MM.1S (cell line): ENCODE measurements at regions not wholly inside any gene's neighbourhood (a gene's known extent, or its start where the extent isn't known, plus 50 kb on each side); places are given as distances from the start of the nearest gene placed in this dataset.

Experiments used
- DNase-seq: peaks from one replicate; pipeline ENCODE4 v3.0.0-alpha.2; 2015
- H2AFZ ChIP-seq: fragments of 300-600 bp; sonication (generic); 2 replicates; pipeline ENCODE4 v1.6.0; 2016; ENCODE audit warnings: antibody characterized with exemption, low read length
- H3F3A ChIP-seq: fragments of 300-600 bp; sonication (generic); 2 replicates; pipeline ENCODE4 v1.6.1; 2016; ENCODE audit warnings: mild to moderate bottlenecking, antibody characterized with exemption, low read length, moderate library complexity, mixed read lengths; ENCODE audit not compliant: insufficient read depth
- H3K27ac ChIP-seq: fragments of 300-600 bp; sonication (generic); 2 replicates; pipeline ENCODE4 v1.5.1; 2016; ENCODE audit warnings: mild to moderate bottlenecking, low read length
- H3K27me3 ChIP-seq: fragments of 300-600 bp; sonication (generic); replicated peaks from 2 replicates; pipeline ENCODE4 v1.6.0; 2016; ENCODE audit warnings: low read length; ENCODE audit not compliant: insufficient read depth
- H3K36me3 ChIP-seq: fragments of 300-600 bp; sonication (generic); replicated peaks from 2 replicates; pipeline ENCODE4 v1.6.1; 2016; ENCODE audit warnings: mild to moderate bottlenecking, low read length, mixed read lengths; ENCODE audit not compliant: insufficient read depth
- H3K4me1 ChIP-seq: fragments of 300-600 bp; sonication (generic); 2 replicates; pipeline ENCODE4 v1.6.1; 2016; ENCODE audit warnings: low read length, mixed read lengths
- H3K4me2 ChIP-seq: fragments of 300-600 bp; sonication (generic); 2 replicates; pipeline ENCODE4 v1.6.0; 2016; ENCODE audit warnings: low read depth, low read length
- H3K4me3 ChIP-seq: fragments of 300-600 bp; sonication (generic); 2 replicates; pipeline ENCODE4 v1.5.1; 2016; ENCODE audit warnings: low read length, mixed read lengths
- H3K79me2 ChIP-seq: fragments of 300-600 bp; sonication (generic); 2 replicates; pipeline ENCODE4 v1.6.1; 2016; ENCODE audit warnings: mixed run types, low read length, mixed read lengths
- H3K9ac ChIP-seq: fragments of 300-600 bp; sonication (generic); 2 replicates; pipeline ENCODE4 v1.6.1; 2016; ENCODE audit warnings: low read length, mixed read lengths
- H3K9me2 ChIP-seq: fragments of 300-600 bp; sonication (generic); replicated peaks from 2 replicates; pipeline ENCODE4 v1.6.1; 2016; ENCODE audit warnings: mild to moderate bottlenecking, low read length, mixed read lengths; ENCODE audit not compliant: insufficient read depth
- H3K9me3 ChIP-seq: fragments of 300-600 bp; sonication (generic); replicated peaks from 2 replicates; pipeline ENCODE4 v1.6.1; 2016; ENCODE audit warnings: mild to moderate bottlenecking, low read length, mixed read lengths; ENCODE audit not compliant: insufficient read depth
- H4K20me1 ChIP-seq: fragments of 300-600 bp; sonication (generic); 2 replicates; pipeline ENCODE4 v1.6.1; 2016; ENCODE audit warnings: mild to moderate bottlenecking, low read length, moderate library complexity, mixed read lengths; ENCODE audit not compliant: insufficient read depth
- EZH2 ChIP-seq: fragments of 300-600 bp; sonication (generic); optimal IDR thresholded peaks from 2 replicates; pipeline ENCODE3; 2017; ENCODE audit warnings: low read depth, mild to moderate bottlenecking, antibody characterized with exemption, low read length, mixed read lengths
- EZH2phosphoT487 ChIP-seq: fragments of 300-600 bp; sonication (generic); IDR thresholded peaks from 2 replicates; pipeline ENCODE4 v1.6.1; 2018; ENCODE audit warnings: antibody characterized with exemption, low read length
- TF ChIP-seq, protein P1 (sequence below): fragments of 300-600 bp; sonication (generic); IDR thresholded peaks from 2 replicates; pipeline ENCODE4 v1.5.1; 2016; ENCODE audit warnings: antibody characterized with exemption, low read length, mixed read lengths

DNA sequence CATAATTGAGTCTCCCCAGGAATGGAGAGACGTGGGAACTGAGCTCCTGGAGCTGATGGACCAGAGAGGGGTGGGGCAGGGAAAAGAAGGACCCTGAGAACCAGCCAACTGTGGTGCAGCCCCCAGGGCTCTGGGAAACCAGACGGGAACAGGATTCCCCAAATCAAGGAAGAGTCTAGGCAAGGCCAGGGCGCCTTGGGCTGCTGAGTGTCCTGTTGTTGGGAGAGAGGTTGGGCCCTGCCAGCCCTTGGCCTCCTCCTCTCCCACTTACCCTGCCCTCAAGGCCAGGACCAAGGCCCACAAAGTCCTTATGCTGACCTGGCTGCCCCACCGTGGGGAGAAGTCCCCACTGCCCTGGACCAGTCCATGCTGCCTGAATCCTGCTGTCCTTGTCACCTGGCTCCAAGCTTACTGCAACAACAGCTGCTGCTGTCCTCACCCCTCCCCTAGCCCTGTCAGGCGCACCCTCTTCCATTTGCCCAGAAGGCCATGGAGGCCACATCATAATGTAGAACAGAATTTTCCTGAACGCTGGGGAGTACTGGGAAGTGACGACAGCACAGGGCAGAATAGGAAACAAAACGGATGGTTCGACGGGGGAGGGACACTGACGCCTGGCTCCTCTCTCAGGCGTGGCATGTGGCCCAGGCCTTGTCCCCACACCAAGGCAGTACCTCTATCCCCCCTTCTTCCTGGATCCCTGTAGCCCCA, 132.9 kb upstream of the ZMIZ1 start:
- Histone ChIP-seq H3K4me2 (no peak overlapping the region), H3K9me2 (no peaks in the 10 kb centered on the region), H3F3A (no peaks in the 10 kb centered on the region), H3K27me3 (no peaks in the 10 kb centered on the region), H3K79me2 (no peaks in the 10 kb centered on the region), H3K9me3 (no peaks in the 10 kb centered on the region), H3K4me1 (no peaks in the 10 kb centered on the region), H4K20me1 (no peaks in the 10 kb centered on the region), H3K27ac (no peak overlapping the region), H3K36me3 (no peaks in the 10 kb centered on the region), H3K4me3 (no peak overlapping the region), H3K9ac (no peak overlapping the region), H2AFZ (no peak overlapping the region)
- DNase-seq: no peak
- TF ChIP-seq EZH2phosphoT487 (no peak), EZH2 (no peak)
- TF ChIP-seq, protein P1, sequence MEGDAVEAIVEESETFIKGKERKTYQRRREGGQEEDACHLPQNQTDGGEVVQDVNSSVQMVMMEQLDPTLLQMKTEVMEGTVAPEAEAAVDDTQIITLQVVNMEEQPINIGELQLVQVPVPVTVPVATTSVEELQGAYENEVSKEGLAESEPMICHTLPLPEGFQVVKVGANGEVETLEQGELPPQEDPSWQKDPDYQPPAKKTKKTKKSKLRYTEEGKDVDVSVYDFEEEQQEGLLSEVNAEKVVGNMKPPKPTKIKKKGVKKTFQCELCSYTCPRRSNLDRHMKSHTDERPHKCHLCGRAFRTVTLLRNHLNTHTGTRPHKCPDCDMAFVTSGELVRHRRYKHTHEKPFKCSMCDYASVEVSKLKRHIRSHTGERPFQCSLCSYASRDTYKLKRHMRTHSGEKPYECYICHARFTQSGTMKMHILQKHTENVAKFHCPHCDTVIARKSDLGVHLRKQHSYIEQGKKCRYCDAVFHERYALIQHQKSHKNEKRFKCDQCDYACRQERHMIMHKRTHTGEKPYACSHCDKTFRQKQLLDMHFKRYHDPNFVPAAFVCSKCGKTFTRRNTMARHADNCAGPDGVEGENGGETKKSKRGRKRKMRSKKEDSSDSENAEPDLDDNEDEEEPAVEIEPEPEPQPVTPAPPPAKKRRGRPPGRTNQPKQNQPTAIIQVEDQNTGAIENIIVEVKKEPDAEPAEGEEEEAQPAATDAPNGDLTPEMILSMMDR: no peak

DNA sequence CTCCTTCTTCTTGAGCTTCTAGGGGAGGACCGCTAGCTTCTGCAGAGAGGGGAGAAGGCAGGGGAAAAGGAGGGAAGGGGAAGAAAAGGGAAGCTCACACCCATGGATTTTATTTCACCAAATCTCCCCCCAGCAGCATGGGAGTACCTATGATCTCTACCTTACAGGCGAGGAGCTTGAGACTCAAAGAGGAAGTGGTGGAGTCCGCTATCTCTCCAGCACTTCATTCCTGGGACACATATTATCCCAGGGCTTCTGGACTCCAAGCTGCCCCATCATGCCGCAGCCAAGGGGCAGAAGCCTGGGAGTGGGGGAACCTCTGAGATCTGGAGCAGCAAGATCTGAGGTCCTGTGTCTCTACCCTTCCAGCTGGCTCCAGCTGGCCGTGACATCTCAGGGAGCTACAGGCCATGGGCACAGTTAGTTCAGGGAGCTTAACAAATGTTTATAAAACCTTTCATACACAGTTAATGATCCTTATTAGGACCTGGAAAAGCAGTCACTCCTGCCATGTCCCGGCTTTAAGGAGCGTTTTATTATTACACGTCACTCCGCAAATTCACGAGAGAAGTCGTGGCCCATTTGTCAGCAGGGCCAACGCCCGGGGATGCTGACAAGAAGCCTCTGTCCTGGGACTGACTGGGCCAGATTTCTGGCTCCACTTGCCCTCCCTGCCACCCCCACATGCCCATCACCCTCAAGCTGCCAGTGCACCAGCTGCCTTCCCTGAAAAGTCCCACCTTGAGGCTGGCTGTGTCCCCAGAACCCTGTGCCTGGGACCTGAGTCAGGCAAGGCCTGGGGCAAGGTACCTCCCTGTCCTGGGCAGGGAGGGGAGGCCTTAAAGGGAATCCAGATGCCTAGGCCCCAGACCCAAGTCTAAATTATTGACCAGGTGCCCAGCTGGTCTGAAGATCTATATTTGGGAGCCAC, 132.1 kb upstream of the ZMIZ1 start:
- DNase-seq: no peak
- no peaks in the 10 kb centered on the region for H3K4me1 ChIP-seq

DNA sequence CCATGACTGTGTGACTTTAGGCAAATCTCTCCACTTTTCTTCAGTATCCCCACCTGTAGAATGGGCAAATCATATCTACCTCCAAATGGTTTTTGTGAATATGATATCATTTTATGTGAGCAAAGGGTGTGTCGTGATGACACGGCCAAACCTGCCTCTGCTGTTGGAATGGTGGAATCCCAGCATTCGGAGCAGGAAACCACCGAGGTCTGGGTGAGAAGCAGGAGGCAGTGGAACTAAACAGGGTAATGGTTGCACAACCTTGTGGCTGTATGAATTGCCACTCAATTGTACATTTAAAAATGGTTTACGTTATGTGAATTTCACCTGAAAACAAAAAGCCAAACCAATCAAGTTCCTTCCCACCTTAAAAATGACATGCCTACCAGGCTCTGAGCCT, 131.4 kb upstream of the ZMIZ1 start:
- Histone ChIP-seq H3K4me2 (no peak overlapping the region), H3K27ac (no peak overlapping the region), H3K4me3 (no peak overlapping the region), H3K36me3 (no peaks in the 10 kb centered on the region), H3F3A (no peaks in the 10 kb centered on the region), H2AFZ (no peak overlapping the region), H3K9me2 (no peaks in the 10 kb centered on the region), H3K79me2 (no peaks in the 10 kb centered on the region), H4K20me1 (no peaks in the 10 kb centered on the region), H3K9ac (no peak overlapping the region), H3K9me3 (no peaks in the 10 kb centered on the region), H3K4me1 (no peaks in the 10 kb centered on the region), H3K27me3 (no peaks in the 10 kb centered on the region)
- DNase-seq: no peak
- no peak for TF ChIP-seq EZH2
- TF ChIP-seq EZH2phosphoT487: no peak
- TF ChIP-seq, protein P1: no peak

More for the DNA sequence above, 132.1 kb upstream of the ZMIZ1 start:
- Histone ChIP-seq H3K27ac (no peak overlapping the region), H3K79me2 (no peaks in the 10 kb centered on the region), H3F3A (no peaks in the 10 kb centered on the region), H3K4me3 (no peak overlapping the region), H3K4me2 (no peak overlapping the region), H2AFZ (no peak overlapping the region), H3K27me3 (no peaks in the 10 kb centered on the region), H3K9me2 (no peaks in the 10 kb centered on the region), H4K20me1 (no peaks in the 10 kb centered on the region), H3K9me3 (no peaks in the 10 kb centered on the region), H3K9ac (no peak overlapping the region), H3K36me3 (no peaks in the 10 kb centered on the region)
- TF ChIP-seq EZH2 (no peak), EZH2phosphoT487 (no peak)
- TF ChIP-seq, protein P1: no peak
